EL (cell line): ENCODE measurements at regions not wholly inside any gene's neighbourhood (a gene's known extent, or its start where the extent isn't known, plus 50 kb on each side); places are given as distances from the start of the nearest gene placed in this dataset.
A peak's percentile ranks its signal among the peaks of the same experiment; 100 is the strongest.
"Not testable (repeated sequence)": the region's sequence is repeated elsewhere in the genome, so short reads cannot be mapped to it uniquely, and the experiment has no call there.

ENCODE experiments used
- DNase-seq: peaks from one replicate; pipeline ENCODE4 v3.0.0-alpha.2; 2016

DNA sequence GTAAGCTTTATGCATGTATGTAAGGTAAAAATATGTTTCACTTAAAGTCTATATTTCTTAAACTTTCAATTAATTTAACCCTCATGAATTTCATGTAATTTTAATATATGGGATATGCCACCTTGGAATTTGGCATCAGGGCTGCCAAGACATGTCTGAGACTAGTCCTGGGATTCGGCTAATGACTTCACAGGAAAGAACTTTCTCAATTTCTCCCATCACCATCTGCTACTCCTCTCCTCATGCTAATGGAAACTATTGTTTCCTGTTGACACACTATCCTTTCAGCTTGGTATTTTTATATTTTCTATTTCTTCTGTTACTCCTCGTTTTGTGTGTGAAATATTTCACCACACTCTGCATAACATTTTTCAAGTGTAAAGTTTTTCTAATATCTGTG lies 205.9 kb downstream of the ARL4A start:
- DNase-seq, result no peak

DNA sequence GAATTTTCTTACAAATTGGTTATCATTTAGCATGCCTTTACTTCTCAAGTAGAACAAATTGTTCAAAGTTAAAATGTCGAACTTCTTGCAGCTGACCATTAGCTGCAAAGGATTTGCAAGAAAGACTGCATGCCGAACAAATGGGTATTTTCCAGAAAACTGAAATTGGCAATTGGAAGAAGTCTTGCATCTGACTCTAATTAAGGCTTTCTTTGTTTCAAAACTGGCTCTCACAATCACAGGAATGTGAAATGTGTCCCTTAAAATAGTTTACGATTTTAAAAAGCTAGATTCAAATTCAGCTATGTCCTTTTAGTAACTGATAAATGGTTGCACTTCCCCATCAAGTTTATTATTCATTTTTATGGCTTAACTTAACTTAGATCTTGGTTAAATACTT lies 207.9 kb downstream of the ARL4A start:
- no peak for DNase-seq

DNA sequence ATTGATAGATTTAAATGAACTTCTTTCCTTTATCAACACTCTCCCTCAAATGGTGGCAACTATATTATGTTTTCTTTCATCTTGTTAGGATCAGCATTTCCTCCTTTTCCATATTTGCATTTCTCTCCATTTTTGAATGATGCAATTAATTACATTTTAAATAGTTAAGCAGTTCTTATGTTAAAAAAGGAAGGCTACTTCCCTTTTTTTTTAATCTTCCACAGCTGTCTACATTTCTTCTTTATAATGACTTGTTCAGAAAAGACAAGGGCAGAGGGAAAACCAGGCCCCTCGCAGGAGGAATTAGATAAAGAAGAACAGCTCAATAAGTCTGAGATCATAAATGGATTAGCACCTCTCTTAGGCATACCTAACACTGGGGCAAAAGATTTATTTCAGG lies 208.9 kb downstream of the ARL4A start:
- no peak for DNase-seq

DNA sequence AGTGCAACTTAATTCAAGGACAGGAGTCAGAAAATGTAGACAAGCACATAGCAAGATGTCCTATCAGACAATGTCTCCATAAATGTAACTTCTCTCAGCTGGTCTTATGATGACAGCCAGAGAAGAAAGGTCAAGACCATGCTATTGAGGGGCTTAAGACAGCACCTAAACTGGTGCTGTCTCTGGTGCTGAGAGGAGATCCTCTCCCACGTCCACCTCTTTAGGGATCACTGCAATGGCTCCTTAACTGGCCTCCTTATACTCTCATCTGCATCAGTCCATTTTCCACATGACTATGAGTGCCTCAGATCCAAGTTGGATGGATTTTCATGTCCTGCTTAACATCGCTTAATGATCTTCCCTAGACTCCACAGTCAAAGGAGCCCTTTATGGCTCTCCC lies 210.6 kb downstream of the ARL4A start:
- no peak for DNase-seq

DNA sequence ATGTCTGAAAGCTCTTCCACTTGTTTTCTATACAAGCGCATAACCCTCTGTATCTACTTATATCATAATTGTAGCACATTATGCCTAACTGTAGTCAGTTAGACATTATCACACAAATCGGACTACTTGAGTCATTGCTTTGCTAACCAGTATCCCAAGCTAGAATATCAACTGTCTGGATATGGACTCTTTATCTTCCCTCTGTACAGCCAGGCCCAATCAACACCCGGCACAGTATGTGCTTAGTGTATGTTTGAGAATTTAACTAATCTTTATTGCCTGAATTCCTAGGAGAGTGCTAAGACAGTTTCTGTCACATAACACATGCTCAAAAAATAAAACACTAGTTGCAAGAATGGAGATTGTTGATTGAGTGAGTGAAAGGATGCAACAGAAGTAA lies 211.2 kb downstream of the ARL4A start:
- DNase-seq, result no peak

DNA sequence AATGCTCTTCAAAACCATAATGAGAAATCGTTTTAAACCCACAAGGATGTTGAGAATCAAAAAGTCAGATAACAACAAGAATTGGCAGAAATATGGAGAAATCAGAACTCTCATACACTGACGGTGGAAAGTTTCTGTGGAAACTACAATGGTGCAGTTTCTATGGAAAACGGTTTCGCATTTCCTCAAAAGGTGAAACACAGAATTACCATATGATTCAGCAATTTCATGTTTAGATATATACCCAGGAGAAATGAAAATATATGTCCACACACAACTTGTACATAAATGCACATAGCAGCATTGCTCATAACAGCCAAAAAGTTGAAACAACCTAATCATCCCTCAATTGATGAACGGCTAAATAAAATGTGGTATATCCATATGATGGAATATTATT lies 218.2 kb downstream of the ARL4A start:
- DNase-seq, result no peak

DNA sequence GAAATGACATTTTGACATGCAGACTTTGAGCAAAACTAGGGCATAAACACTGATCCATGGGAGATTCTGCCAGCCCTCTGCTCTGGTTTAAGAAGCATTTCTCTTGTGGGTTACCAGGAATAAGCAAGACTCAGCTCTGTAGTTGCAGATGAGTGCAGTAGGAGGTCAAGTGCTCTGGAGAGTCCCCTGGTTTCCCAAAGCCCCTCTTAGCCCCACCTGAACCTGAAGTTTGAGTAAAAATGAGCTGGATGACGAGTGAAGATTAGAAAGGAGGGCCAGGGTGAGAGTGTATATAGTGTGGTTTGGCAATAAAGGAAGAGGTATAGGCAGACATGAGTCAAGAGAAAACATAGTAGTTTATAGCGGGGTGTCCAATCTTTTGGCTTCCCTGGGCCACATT lies 220.3 kb downstream of the ARL4A start:
- DNase-seq, result no peak

DNA sequence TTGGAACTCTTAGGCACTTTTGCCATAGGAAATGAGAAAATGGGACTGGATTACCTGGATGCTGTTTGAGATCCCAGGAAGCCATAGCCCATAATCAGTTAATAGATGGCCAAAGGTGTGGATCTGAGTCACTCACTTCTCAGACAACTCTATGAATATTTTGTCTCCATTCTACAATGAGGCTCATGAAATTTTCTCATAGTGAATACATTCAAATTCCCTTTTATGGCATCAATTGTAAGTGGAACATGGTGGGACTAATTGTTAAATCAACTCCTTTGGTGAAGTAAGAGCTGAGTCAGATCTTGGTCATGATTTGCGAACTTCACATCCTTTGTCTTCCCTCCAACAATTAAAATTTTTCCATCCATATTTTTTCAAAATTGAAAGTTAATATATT lies 222.1 kb downstream of the ARL4A start:
- DNase-seq, result no peak

DNA sequence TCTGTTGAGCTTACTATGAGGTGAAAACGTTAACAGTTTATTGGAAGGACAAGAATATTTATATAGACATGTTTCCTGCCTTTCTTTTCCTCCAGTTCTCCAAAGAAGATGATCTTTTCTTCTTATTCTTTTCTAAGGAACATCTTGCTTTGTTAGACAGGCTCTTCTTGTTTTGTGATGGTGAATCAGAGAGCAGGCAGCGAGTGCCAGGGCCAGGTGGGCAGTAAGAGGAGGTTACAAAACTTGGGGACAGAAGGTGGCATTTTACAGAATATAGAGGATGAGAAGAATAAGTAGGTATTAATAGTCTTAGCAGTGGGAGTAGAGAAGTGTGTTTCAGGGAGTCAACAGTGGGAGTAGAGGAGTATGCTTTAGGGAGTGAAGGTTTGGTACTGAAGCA lies 223.6 kb downstream of the ARL4A start:
- DNase-seq, result no peak

DNA sequence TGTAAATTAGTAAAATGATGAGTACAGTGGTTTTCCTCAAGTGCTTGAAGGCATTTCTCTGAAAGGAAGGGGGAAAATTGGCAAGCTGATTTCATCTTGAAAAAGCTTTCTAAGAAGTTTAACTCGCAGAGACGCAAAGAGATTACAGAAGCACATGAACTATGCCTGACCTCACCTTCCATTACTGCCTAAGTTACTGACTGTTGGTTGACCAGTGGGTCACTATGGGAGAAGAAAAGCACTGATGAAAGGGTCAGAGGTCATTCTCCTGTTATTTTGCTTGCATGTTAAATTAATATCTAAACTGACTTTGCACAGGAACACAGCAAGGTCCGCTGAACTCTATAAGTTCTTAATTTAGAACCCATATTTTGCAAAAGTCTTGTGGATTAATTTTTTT lies 225.6 kb downstream of the ARL4A start:
- DNase-seq, result no peak

DNA sequence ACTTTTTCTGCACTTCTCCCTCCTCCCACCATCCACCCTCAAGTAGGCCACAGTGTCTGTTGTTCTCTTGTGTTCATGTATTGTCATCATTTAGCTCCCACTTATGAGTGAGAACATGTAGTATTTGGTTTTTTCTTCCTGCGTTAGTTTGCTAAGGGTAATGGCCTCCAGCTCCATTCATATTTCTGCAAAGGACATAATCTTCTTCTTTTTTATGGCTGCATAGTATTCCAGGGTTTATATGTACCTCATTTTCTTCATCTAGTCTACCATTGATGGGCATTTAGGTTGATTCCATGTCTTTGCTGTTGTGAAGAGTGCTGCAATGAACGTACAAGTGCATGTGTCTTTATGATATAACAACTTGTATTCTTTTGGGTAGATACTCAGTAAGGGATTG lies 230.4 kb downstream of the ARL4A start:
- no peak for DNase-seq

DNA sequence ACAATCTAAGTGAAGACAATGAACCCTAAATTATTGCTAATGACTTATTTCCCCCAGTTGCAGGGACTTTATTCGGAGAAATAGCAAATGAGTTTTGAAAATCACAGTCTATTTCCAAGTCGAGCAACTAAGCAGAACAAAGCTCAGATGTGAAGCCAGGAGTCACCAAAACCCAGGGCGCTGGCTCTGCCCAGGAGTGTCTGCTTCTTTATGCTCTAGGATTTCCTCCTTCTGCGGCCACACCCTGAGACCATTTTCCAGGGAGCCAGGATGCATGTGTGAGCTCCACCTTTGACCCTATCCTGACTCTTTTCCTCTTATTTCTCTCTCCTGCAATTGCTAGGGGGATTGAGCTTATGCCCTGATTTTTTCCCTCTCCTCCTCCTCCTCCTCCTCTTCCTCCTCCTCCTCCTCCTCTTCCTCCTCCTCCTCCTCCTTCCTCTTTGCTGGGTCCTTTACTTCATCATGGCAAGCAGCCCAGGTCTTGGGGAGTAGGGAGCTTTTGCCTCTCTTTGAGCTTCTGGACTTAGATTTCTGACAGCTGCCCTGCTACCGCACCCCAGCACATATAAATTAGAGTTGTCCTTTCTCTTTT lies 234.4 kb downstream of the ARL4A start:
- no peak for DNase-seq

DNA sequence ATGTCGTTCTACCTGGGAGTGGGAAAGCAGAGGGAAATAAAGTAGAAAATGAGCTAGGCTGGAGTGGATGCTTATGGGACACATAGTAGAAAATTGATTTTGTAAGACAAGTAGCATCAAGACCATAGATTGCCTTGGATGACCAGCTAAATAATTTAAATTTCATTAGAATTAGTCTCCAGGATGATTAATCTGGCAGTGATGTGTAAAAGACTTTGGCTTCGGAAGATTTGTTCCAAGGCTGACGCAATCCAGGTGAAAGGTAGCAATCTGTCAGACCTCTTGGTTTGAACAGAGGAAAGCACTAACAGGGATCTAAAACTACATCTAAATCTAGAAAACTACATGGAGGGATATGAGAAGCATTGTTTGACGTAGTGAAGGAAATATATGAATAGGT lies 236.5 kb downstream of the ARL4A start:
- peak; percentile 46 for DNase-seq

DNA sequence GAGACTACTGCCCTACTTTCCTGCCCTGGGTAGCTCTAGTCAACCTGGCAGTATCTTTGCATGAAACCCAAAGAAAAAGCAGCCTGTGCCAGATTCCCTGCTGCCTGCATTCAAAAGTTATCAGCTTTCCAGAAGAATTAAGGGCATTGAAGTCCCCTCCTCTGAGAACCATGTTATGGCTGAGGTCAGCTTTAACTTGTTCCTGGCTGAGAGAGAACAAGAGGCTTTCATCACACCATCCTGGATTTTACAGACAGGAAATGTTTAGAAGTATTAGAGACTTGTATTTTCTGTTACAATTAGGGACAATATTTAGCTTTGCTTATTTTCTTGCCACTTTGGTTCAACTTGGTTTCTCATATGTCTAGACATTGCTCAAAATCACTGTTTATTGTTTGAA lies 238.8 kb downstream of the ARL4A start:
- no peak for DNase-seq

DNA sequence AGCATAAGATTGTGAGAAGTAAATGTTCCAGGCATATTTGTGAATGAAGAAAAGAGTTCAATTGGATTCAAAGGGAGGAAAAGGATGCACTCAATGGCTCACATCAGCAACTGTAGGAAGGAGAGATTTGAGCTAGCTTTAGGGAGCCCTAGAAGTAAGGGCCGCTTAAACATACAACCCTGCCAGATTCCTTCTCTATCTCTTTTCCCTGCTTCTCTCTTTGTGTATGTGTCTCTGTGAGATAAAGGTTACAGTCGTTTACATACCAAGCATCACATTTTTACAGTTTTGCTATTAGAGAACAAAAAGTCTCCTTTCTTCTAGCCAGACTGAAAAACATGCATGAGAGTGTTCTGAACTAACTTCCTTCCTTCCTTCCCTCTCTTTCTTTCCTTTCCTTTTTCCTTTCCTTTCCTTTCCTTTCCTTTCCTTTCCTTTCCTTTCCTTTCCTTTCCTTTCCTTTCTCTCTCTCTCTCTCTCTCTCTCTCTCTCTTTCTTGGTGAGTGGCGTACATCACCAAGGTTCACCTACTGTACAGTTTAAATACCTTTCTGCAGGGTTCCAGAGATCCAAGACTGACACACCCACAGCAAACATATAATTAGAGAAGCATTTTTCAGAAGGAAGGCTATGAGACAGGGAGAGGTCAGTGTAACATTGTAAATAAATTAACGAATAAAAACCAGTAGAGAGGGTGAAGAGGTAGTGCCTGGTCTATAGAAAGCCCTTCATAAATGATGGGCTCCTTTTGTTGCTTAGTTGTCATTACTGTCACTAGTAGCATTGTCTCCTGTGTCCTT lies 240.4 kb downstream of the ARL4A start:
- DNase-seq, result no peak

DNA sequence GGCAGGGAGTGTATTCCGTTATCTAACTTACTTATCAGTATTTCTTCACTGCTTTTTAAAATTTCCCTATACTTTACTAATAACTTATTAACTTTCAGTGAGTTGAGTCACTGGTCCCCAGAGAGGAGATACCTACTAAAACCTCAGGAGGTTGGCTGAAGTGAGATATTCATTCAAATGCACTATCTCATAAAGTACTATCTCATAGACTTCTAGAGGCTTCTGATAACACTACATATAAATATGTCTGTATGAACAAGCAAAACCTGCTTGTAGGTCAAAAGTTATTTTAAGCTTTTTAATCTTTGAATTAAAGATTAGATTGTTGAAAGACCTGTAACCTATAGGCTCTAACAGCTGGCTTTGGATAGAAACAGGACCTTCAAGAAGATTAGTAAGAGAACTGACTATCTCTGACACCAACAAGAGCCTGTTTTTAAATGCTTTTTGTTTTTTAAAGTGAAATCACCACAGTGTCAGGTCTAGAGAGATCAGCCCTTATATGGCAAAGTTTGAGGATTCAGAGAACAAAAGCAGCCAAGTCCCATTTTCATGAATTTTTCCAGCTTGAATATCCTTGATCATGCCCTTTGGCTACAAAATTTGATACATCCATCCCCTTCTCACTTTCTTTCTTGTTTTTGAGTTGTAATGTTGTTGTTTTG lies 242.2 kb downstream of the ARL4A start:
- no peak for DNase-seq

DNA sequence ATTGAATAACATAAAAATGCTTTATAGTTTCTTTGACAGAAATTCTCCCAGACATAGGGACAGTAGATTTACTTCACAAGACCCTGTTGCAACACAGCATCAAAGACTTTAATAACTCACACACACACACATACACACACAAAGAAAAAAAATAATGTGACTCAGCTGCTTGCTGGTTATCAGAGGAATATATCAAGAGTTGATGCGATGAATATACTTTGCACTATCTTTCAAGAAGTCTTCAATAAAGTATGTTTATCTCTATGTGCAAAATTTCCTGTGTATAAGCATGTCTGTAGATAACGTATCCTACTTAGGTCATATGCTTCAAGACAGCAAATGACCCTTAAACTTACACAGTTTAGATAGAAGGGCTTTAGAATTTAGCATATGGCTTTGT lies 243.1 kb downstream of the ARL4A start:
- DNase-seq, result no peak

DNA sequence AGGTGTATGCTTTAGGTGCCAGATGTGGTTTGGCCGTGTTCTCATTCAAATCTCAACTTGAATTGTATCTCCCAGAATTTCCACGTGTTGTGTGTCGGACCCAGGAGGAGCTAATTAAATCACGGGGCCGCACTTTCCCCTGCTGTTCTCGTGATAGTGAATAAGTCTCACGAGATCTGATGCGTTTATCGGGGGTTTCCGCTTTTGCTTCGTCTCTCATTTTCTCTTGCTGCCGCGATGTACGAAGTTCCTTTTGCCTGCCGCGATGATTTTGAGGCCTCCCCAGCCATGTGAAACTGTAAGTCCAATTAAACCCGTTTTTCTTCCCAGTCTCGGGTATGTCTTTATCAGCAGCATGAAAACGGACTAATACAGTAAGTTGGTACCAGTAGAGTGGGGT lies 244.0 kb downstream of the ARL4A start:
- not testable (repeated sequence) for DNase-seq

DNA sequence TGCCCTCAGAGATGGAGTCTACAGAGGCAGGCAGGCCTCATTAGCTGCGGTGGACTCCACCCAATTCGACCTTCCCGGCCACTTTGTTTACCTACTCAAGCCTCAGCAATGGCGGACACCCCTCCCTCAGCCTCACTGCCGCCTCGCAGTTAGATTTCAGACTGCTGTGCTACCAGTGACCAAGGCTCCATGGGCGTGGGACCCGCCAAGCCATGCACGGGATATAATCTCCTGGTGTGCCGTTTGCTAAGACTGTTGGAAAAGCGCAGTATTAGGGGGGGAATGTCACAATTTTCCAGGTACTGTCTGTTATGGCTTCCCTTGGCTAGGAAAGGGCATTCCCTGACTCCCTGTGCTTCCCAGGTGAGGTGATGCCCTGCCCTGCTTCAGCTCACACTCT lies 252.3 kb downstream of the ARL4A start:
- DNase-seq, result no peak

DNA sequence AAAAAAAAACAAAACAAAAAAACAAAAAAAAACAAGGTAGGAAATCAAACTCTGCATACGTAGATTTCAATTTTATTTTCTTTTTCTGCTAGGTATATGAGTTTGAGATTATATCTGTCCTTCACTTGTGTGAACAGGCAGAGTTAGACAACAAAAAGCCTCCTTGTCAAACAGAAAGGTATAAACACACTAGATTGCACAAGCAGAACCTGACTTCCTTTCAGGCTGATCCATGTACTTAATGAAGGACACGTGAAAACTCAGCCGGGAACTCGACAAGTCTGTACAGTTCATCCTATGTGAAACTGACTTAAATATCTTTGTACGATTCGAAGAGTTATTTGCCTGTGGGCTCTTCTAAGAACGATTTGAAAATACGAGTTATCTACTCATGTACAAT lies 254.1 kb downstream of the ARL4A start:
- DNase-seq, result no peak

DNA sequence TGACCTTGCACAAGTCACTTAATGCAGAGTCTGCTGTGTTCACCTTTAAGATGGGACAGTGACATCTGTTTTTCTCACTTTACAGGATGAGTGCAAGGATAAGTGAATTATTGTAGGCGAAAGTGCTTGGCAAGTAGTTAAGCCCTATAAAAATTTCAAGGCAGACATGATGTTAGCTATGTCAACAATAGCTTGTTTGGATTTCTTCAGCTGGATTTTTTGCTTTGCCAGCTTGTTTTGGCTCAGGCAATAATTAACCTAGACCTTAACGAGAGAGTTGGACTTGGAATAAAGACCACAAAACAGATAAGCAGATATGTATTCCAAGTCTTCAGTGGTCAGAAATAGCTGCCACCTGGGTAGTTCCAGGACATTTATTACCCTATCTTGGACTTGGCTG lies 255.2 kb downstream of the ARL4A start:
- no peak for DNase-seq

DNA sequence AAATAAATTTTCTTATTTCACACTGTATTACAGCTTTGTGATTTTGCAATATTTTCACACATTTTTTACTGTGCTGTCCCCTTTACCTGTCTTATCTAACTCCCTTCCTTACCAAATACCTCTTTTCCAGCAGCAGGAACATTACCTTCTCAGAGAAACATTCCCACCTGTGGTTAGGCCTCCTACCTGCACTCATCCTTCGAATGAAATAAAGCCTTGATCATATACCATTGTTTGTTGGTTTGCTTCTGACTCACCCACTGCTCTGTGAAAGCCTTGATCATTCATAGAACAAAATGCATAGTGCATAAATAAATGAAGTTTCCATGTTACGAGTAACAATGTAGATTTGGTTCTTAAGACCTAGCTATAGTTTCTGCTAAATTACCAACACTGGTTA lies 256.3 kb downstream of the ARL4A start:
- DNase-seq, result no peak

DNA sequence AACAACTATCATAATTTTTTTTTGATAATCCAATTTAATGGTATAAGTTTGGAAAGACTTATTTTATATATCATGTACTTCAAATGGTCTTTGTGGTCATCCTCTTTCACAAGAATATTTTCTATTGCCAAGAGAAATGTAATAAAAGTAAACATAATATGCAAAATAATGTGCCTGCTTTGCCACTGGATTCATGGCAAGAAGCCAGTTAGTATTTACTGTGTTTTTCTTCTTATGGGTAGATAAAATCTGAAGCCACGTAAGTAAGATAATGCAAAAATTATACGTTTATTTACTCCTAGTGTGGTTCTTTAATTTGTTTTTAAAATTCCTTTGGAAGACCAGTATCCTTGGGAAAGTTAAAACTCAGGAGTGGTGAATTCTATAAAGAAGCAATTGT lies 258.5 kb downstream of the ARL4A start:
- peak; percentile 3 for DNase-seq

DNA sequence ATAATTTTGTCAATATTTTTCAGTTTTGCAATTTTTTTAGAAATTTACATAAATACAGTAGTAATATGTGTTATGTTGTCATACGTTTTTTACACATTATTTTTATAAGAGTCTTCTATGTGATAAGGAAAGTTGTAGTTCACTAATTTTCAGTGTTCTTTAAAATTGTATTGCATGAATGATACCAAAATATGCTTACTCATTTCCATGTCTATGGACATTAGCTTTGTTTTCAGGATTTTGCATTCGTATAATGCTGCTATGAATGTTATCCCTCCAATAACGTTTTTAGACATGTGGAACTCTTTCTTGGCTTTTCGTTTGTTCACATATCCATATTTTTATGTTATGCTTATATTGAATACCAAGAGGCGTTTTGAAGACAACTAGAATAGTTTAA lies 260.0 kb downstream of the ARL4A start:
- no peak for DNase-seq
